HG02678 (cell line): ENCODE measurements at regions not wholly inside any gene's neighbourhood (a gene's known extent, or its start where the extent isn't known, plus 50 kb on each side); places are given as distances from the start of the nearest gene placed in this dataset.

ENCODE experiments used
- ATAC-seq: cut with Tn5 transposase; IDR thresholded peaks from one replicate; pipeline ENCODE4 v1.9.1; 2021; ENCODE audit warnings: mild to moderate bottlenecking, moderate library complexity; ENCODE audit not compliant: unreplicated experiment

DNA sequence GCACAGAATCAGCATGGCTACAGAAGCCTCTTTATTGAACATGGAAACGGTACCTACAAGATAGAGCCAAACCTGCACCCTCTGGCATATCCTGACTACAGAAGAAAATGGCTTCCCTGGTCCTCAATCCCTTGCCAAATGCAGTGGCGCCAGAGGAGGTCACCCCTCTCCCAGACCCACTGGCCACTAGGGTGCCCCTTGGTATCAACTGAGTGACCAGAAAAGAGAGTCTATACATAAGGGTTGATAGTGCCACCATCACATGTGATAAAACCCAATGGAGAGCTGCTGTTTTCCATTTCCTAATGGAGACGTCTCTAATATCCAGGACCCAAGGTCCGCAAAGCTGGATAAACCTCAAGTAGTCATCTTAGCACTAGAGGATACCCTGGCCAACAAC is 52.7 kb upstream of the ALK start:
- ATAC-seq, result no peak

DNA sequence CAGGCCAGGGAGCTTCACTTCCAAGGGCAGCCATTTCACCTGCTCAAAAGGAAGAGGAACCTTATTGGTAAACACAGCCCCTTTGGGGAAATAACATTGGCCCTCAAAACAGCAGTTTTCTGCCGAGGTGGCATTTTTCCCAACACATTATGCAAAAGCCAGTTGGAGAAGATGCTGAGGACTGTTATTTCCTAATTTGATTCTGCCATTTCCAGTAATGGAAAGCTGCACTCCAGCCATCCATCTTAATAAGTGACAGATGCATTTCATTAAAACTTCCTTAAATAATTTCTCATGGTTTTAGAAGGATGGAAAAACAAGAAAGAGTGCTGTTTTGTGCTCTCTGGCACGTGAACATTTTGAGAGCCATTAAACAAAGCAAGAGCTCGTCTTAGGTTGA is 55.9 kb upstream of the ALK start:
- ATAC-seq, result no peak

DNA sequence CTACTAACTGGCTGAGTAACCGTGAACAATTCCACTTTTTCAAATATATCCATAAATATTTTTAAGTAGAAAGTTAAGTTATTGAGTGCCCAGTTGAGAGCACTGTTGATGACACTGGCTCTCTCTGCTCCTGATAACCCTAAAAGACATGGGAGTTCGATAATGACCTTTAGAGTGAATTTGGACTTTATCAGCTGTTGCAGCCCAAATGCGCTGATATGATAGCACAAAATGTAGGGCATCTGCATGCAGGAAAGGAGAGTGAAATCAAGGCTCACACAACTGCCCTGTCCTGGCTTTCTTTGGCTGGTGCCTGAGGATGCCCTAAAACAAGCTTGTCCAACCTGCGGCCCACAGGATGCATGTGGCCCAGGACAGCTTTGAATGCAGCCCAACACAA is 60.0 kb upstream of the ALK start:
- no peak for ATAC-seq

DNA sequence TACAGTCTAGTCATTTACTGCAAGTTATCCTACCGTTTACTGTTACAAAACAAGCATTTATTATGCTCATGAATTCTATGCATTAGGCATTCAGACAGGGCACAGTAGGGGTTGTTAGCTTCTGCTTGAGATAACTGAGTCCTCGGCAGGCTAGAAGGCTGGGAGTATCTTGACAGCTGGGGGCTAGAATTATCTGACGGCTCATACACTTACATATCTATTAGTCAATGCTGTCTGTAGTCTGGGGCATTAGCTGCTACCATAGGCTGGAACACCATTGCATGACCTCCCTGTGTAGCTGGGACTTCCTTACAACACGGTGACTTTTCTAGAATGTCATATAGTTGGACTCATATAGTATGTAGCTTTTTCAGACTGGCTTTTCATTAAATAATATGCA is 61.9 kb upstream of the ALK start:
- no peak for ATAC-seq

DNA sequence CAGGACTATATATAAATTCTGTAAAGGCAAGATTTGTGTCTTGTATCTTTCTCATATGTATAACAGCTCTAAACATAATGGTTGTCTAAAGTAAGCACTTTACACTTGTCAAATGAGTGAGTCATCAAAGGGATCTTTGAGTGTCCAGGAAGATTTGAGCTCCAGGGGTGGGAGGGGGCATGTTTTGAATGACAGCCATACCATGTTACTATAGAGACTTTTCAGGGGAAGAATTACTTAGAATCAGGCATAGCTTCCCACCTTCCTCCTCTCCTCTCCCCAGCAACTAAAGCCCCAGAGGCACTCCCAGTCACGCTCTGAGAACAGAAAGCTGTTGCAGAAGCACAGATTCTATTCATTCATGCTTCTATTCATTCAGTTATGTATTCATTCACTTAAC is 65.8 kb upstream of the ALK start:
- no peak for ATAC-seq

DNA sequence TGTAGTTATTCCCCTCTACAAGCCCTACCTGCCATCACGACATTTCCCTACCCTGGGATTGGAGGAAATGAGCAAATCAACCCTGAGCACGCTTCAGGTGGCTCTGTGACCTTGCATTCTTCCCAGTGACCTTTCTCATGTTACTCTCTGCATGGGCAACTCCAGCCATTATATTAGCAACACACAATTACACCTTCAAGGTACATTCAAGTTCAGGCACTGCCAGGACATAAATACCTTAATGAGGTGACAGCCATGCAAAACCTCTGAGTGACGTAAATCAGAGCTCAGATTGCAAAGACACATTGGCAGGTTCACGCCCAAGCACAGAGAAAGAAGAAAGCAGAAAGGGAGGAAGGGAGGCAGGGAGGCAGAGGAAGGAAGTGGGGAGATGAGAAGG is 68.7 kb upstream of the ALK start:
- no peak for ATAC-seq

DNA sequence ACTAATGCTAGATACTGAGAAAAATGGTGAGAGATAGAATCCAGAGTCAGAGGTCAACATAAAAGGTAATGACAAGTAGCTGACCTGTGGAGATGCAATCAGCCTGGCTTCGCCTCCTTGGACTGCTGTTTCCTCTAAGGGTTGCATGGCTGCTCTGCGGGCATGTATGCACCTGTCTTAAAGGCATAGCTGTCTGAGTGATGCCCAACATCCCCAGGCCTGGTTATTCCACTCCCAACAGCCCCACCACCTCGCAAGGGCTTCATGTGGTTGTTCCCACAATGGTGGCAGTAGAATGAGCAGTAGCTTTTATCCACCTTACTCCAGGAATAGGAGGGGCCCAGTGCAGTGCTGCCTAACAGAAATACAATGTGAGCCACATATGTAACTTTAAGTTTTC is 69.7 kb upstream of the ALK start:
- ATAC-seq, result no peak

DNA sequence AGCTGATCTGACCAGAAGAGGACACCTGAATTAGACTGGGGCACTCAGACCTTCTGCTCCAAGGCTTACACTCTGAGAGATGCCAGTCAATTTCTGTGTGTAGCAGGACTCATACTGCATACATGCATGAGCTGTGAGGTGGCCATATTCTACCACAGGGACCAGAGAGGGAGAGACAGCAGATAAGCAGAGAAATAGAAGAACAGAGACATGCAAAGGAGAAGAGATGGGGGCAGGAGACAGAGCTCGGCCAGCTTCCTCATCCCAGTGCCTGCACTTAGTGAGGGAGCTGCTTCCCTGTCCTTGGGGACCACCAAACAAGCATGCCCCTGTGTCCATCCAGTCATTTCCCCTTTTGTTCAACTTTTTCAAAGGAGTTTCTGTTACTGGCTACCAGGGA is 73.9 kb upstream of the ALK start:
- no peak for ATAC-seq

DNA sequence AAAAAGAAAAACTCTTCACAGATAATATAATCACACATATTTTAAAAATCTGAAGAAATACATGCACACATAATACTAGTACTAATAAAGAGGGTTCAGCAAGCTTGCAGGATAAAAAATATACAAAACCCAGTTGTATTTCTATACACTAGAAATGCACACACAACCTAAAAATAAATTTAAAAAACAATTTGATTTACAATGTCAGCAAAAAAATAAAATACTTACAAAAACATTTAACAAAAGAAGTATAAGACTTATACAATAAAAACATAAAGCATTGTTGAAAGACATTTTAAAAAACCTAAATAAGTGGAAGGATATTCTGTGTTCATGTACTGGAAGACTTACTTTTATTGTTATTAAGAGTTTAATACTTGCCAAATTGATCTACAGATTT is 81.7 kb upstream of the ALK start:
- ATAC-seq, result no peak

DNA sequence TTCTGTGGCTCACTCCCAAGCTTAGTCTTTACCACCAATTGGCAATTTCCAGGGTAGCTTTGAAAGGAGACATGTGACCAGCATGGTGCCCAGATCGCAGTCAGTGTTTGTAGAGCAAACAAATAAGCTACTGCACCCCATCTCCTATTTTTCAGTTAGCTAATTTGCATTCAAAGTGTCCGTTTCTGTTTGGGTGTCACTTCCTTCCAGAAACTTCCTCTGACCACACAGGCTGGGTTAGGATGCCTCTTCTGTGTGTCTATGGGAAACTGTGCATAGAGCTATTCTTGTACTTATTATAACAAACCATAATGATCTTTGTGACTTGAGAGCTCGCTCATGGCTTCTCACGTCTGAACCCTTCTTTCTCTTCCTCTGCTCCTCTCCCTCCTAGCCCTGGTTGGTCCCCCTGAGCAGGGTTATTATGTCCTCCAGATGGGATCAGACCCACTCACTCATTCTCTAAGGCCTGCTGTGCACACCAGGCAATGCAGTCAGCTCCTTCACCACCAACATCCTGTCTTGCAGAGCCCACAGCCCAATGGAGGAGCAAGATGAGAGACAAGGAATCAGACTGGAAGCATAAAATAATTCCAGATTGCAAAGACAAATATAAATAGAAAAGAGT is 101.2 kb upstream of the ALK start:
- peak; percentile 84 for ATAC-seq

DNA sequence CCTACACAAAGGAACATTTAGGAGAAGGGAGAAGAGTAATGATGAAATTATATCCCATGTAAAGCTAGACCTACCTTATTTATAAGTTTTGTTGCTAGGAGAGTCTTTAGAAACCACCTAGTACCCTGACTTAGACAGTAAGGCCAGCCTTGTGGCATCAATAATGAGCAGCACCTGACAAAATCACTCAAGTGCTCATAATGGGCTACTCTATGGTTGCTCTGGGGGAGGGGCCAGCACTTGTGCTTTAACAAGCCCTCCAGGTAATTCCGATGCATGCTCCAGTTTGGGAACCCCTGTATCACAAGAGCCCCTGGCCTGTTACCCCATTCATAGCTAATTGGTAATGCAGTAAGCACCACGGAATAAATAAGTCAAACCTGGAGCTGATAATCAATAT is 102.9 kb upstream of the ALK start:
- no peak for ATAC-seq

DNA sequence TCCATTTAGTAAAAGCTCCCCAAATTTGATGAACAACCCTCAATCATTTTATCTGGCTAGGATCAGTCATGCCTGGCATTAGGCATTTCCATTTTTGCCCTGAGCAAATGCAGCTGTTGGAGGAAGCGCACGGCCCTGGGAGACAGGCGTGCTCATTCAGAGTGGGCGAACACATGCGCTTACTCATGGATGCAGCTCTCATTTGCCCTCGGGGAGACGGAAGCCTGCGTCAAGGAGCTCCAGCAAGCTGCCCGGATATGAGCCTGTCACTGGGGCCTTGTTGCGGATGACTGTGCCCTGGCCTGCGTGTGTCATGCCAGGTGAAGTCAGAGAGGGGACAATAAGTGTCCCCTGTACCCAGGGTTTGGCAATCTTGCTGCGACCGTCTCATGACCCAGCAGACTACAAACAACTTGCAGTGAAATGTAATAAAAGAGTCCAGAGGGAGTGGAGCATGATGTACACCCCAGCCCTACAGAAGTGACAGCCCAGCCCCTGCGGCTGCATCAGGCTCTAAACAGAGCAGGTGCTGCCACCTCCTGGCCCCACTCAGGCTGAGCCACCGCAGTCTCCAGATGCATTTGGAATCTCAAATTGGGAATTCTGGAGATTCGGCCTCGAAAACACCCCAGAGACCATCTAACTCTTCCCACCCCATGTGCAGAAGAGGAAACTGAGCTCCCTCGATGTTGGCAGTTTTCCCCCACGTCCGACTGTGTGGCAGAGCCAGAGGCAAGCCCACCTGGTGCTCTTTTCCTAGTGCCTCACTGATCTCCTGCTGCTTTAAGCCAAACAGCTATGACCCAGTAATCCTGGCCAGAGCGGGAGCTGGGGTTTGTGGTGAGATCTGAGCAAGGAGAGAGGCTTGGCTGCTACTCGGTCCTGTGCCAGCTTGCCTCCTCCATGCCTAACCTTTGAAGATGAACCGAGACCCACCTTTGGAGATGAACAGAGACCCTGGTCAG is 105.0 kb upstream of the ALK start:
- no peak for ATAC-seq

DNA sequence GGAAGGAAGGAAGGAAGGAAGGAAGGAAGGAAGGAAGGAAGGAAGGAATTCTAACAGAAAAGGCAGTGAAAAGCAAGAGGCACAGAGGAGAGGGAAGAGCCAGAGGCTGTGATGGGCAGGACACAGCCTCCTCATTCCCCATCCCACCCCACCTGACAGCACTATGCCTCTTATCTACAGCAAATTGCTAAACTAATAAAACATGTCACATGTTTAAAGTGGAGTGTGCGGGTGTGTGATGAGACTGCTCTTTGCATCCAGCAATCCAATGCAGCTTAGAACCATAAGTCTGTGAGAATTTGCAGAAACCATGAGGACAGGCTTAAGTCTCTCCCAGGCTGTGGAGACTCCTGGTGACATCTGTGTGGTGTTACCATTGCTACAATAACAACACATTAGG is 108.4 kb upstream of the ALK start:
- ATAC-seq, result no peak

DNA sequence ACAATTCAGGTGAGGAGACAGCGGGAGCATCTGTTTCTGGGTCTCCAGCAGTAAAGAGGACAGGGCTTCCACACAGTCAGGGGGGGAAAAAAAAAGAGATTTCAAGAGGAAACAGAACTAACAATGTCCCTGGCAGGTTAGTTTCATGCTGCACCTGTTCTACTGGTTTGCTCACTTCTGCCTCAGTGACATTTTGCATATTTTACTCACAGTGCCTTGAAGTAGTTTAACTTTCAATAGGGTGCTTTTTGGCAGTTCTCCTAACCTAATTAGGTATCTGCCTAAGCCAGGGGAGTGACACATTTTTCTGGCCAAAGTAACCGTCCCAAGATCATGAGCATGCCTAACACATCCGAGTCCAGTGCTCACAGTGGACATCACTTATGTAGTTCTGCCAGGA is 109.0 kb upstream of the ALK start:
- no peak for ATAC-seq

DNA sequence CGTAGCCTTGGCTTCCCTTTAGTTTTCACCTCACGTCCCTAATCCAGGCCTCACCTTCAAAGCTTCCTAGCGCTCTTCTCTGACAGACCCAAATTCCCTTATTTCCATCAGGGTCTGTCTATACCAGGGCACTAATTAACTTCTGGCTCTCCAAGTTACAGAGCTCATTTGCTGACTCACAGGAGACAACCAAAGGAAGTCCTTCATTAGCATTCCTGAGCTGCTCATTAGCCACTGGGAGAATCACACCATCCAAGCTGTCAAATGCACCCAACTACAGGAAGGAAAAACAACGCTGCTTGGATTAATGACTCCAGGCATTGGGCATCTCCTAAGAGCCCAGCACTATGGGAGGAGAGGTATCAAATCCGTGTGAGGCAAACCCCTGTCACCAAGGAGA is 109.8 kb upstream of the ALK start:
- no peak for ATAC-seq

DNA sequence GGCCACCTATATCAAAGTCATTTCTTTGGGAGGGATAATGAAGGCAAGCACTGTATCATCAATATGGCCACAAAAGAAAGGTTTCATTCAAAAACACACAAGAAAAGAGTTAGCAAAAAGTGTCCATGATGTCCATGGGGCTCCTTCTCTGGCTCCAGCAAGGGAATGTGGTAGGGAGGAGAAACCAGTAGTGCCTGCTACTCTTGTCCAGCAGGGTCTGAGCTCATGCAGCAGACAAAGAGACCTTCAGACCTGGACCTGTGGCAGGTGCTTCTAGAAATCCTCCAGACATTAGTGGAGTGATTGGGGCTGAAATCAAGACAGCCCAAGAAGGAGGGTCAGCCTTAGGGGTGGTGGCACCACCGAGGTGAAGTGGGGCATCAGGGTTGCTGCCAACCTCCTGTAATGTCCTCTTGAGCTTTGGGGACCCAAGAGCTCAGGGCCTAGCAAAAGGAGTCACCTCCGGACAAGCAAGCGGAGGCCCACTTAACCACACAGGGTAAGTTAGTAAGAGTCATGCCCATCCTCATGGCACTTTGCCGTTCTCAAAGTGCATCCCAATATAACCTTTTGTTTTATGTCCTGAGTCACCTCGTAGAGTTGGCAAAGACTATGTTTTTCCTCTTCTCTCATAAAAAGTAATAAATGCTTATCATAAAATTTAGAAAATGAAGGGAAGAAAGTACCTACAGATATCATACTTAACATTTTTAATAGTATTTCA is 112.6 kb upstream of the YPEL5 start:
- no peak for ATAC-seq

DNA sequence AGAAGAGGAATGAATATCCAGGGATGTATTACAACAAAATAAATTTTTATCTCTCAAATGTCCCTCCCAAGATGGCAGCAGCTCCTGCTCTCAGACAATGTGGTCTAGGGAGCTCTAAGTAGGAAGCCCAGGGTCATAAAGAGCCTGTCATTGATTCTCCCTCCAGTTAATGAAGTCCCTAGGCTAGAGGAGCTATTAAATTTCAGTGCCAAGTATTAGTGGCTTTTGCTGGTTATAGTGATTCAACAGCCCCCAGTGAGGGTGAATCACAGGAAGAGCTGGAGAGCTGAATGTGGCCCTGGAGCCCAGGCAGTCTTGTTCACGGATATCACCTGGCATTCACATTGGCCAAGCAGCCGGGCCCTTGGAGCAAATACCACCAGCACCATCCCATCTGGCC is 109.8 kb upstream of the YPEL5 start:
- no peak for ATAC-seq

DNA sequence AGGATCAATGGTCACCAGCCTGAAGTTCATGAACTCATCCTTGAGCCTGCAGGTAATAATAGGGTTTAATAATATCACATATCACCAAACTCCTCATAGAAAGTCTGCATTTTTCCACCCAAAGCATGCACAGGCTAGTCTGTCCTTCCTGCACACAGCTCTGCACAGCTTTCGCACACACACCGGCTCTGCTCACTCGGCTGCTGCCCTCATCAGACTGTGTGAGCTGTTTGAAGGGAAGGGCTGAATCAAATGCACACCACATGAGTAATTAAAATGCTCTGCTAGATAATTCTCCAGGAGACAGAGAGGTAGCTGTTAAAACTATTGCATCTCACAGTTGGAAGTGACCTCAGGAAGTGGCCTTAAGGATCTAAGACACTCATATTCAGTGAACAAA is 108.4 kb upstream of the YPEL5 start:
- no peak for ATAC-seq

DNA sequence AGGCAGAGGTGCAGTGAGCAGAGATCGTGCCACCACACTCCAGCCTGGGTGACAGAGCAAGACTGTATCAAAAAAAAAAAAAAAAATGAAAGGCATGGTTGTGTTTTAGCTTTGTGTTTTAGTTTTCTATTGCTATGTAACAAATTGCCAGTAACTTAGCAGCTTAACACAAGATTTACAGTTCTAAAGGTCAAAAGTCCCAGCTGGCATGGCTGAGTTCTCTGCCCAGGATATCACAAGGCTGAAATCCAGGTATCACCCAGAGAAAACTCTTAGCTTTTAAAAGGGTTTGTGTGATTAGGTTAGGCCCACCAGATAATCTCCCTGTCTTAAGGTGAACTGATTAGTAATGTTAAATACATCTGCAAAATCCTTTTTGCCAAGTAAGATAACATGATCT is 107.7 kb upstream of the YPEL5 start:
- ATAC-seq, result no peak

DNA sequence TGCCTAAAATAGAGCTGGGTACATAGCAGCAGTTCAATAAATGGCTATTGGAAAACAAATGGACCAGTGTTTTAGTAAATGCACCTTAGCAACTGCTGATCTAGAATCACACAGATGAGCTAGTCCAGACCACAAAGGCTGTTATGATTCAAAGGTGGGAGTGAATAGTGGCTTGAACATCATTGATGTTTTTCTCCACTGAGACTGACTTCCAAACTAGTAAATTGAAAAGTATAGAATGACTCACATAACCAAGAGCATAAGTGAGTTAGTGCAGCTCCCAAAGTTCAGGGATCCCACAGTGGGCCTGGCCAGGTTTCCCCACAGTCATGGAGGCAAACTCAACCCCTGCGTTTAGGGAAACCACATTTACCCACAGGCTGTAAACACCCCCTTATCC is 106.7 kb upstream of the YPEL5 start:
- ATAC-seq, result no peak

DNA sequence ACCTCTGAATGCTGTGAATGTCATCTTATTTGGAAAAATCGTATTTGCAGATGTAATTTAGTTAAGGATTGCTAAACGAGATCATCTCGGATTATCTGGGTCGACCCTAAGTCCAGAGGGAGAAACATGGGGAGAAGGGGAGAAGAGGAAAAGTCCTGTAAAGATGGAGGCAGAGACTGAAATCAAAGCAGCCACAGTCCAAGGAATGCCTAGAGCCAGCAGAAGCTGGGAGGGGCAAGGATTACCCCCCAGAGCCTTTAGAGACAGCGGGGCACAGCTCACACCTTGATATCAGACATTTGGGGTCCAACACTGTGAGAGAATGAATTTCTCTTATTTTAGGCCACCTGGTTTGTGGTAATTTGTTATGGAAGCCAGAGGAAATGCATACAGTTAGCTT is 104.9 kb upstream of the YPEL5 start:
- no peak for ATAC-seq

DNA sequence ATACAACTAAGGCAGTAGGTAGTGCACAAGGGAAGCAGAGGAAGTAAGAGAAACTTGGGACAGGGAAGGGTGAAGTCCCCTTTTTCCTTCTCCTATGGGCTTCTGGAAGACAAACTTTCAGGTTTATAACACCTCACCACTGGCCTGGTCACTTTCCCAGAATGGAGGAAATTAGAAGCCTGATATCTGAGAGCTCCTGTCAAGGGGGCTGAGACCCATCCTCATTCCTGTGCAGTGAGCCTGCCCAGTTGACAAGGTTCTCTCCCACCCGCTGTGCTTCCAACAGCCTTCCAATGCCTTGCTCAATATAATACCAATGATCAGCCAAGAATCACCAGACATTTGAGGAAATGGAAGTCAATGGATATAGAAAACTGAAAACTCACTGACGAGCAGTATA is 100.4 kb upstream of the YPEL5 start:
- ATAC-seq, result no peak
